Parathyroid adenoma (tissue), 2 donors: ENCODE measurements at regions not wholly inside any gene's neighbourhood (a gene's known extent, or its start where the extent isn't known, plus 50 kb on each side); places are given as distances from the start of the nearest gene placed in this dataset.

ENCODE experiments used
- H2AFZ ChIP-seq: fragments of 300-600 bp; sonication (generic); one replicate; pipeline ENCODE4 v1.7.0; 2017; ENCODE audit warnings: antibody characterized with exemption, mild to moderate bottlenecking
- H3K27ac ChIP-seq: fragments of 300-600 bp; sonication (generic); one replicate; pipeline ENCODE4 v1.7.0; 2017
- H3K27me3 ChIP-seq: fragments of 300-600 bp; sonication (generic); one replicate; pipeline ENCODE4 v1.7.0; 2017; ENCODE audit warnings: low read length; ENCODE audit not compliant: control insufficient read depth, insufficient read depth
- H3K36me3 ChIP-seq: fragments of 300-600 bp; sonication (generic); one replicate; pipeline ENCODE4 v1.7.0; 2017; ENCODE audit warnings: low read length; ENCODE audit not compliant: control insufficient read depth, insufficient read depth
- H3K4me1 ChIP-seq: fragments of 300-600 bp; sonication (generic); one replicate; pipeline ENCODE4 v1.7.0; 2017; ENCODE audit warnings: control low read depth
- H3K4me2 ChIP-seq: fragments of 300-600 bp; sonication (generic); one replicate; pipeline ENCODE4 v1.7.0; 2017; ENCODE audit warnings: low read length
- H3K4me3 ChIP-seq: fragments of 300-600 bp; sonication (generic); one replicate; pipeline ENCODE4 v1.7.0; 2017; ENCODE audit warnings: low read depth, low read length
- H3K79me2 ChIP-seq: fragments of 300-600 bp; sonication (generic); one replicate; pipeline ENCODE4 v1.7.0; 2017; ENCODE audit warnings: control low read depth
- H3K9ac ChIP-seq: fragments of 300-600 bp; sonication (generic); one replicate; pipeline ENCODE4 v1.7.0; 2017; ENCODE audit warnings: mild to moderate bottlenecking
- H3K9me3 ChIP-seq: fragments of 300-600 bp; sonication (generic); one replicate; pipeline ENCODE4 v1.7.0; 2017; ENCODE audit warnings: low read length; ENCODE audit not compliant: control insufficient read depth
- CTCF ChIP-seq: fragments of 300-600 bp; sonication (generic); IDR thresholded peaks from one replicate; pipeline ENCODE4 v1.7.0; 2017; ENCODE audit warnings: antibody characterized with exemption, mild to moderate bottlenecking
- donor health status: primary hyperparathyroidism.

- no peaks in the 10 kb centered on the region for H3K4me1 ChIP-seq
- H3K9me3 ChIP-seq: no peaks in the 10 kb centered on the region
- H3K27me3 ChIP-seq: peaks cover 2% of the 10 kb centered on the region
- no peaks in the 10 kb centered on the region for H3K36me3 ChIP-seq
- H3K4me3 ChIP-seq: no peak overlapping the region
- no peak overlapping the region for H2AFZ ChIP-seq
- H3K9ac ChIP-seq: no peak overlapping the region
- H3K4me2 ChIP-seq: no peak overlapping the region
- TF ChIP-seq CTCF: no peak
- H3K79me2 ChIP-seq: no peaks in the 10 kb centered on the region
- no peak overlapping the region for H3K27ac ChIP-seq
Measured at GRCh38 chr10:130435961-130436360, 299.8 kb downstream of the GLRX3 start.

GRCh38 chr10:130438861-130439260 lies 302.7 kb downstream of the GLRX3 start:
- H3K9me3 ChIP-seq: no peaks in the 10 kb centered on the region
- no peak overlapping the region for H3K27ac ChIP-seq
- no peaks in the 10 kb centered on the region for H3K36me3 ChIP-seq
- H3K4me1 ChIP-seq: no peaks in the 10 kb centered on the region
- no peak overlapping the region for H3K4me2 ChIP-seq
- H3K27me3 ChIP-seq: peaks cover 3% of the 10 kb centered on the region
- H3K4me3 ChIP-seq: no peak overlapping the region
- no peak overlapping the region for H3K9ac ChIP-seq
- no peak overlapping the region for H2AFZ ChIP-seq
- no peak for TF ChIP-seq CTCF
- no peaks in the 10 kb centered on the region for H3K79me2 ChIP-seq

- Histone ChIP-seq H3K9me3 (no peaks in the 10 kb centered on the region), H3K27me3 (peaks cover 3% of the 10 kb centered on the region), H3K4me2 (no peak overlapping the region), H2AFZ (no peak overlapping the region), H3K4me3 (no peak overlapping the region), H3K36me3 (no peaks in the 10 kb centered on the region), H3K27ac (no peak overlapping the region), H3K79me2 (no peaks in the 10 kb centered on the region), H3K9ac (no peak overlapping the region), H3K4me1 (no peaks in the 10 kb centered on the region)
- no peak for TF ChIP-seq CTCF
Measured at GRCh38 chr10:130439766-130440165, 303.6 kb downstream of the GLRX3 start.

- Histone ChIP-seq H3K27me3 (peaks cover 3% of the 10 kb centered on the region), H3K9ac (no peak overlapping the region), H3K4me2 (no peak overlapping the region), H3K4me3 (no peak overlapping the region), H2AFZ (no peak overlapping the region), H3K9me3 (no peaks in the 10 kb centered on the region), H3K4me1 (no peaks in the 10 kb centered on the region), H3K79me2 (no peaks in the 10 kb centered on the region), H3K27ac (no peak overlapping the region), H3K36me3 (no peaks in the 10 kb centered on the region)
- no peak for TF ChIP-seq CTCF
Measured at GRCh38 chr10:130440494-130440893, 304.3 kb downstream of the GLRX3 start.

- H2AFZ ChIP-seq: no peak overlapping the region
- no peaks in the 10 kb centered on the region for H3K79me2 ChIP-seq
- no peak for TF ChIP-seq CTCF
- H3K27me3 ChIP-seq: peaks cover 3% of the 10 kb centered on the region
- H3K4me2 ChIP-seq: no peak overlapping the region
- H3K4me3 ChIP-seq: no peak overlapping the region
- no peaks in the 10 kb centered on the region for H3K4me1 ChIP-seq
- no peak overlapping the region for H3K27ac ChIP-seq
- no peaks in the 10 kb centered on the region for H3K36me3 ChIP-seq
- H3K9ac ChIP-seq: no peak overlapping the region
- H3K9me3 ChIP-seq: no peaks in the 10 kb centered on the region
Measured at GRCh38 chr10:130440971-130441370, 304.8 kb downstream of the GLRX3 start.
